Progenitor cell of endocrine pancreas (in vitro differentiated cells): ENCODE measurements at regions not wholly inside any gene's neighbourhood (a gene's known extent, or its start where the extent isn't known, plus 50 kb on each side); places are given as distances from the start of the nearest gene placed in this dataset.
"Not testable (repeated sequence)": the region's sequence is repeated elsewhere in the genome, so short reads cannot be mapped to it uniquely, and the experiment has no call there.

Source experiments
- DNase-seq: peaks from one replicate; pipeline ENCODE4 v3.0.0; 2021; ENCODE audit warnings: low spot score; ENCODE audit not compliant: unreplicated experiment
- H3K27ac Mint-ChIP-seq: 2 replicates; pipeline ENCODE4 v1.8.0; 2021; ENCODE audit warnings: mild to moderate bottlenecking, moderate library complexity, mixed read lengths
- H3K27me3 Mint-ChIP-seq: 2 replicates; pipeline ENCODE4 v1.8.0; 2021; ENCODE audit warnings: mixed read lengths
- H3K36me3 Mint-ChIP-seq: 2 replicates; pipeline ENCODE4 v1.8.0; 2022; ENCODE audit warnings: mixed read lengths; ENCODE audit not compliant: insufficient read depth
- H3K4me1 Mint-ChIP-seq: 2 replicates; pipeline ENCODE4 v1.8.0; 2021; ENCODE audit warnings: low read depth, mixed read lengths
- H3K4me3 Mint-ChIP-seq: 2 replicates; pipeline ENCODE4 v1.8.0; 2021; ENCODE audit warnings: low read depth, mild to moderate bottlenecking, moderate library complexity, mixed read lengths
- H3K9me3 Mint-ChIP-seq: 2 replicates; pipeline ENCODE4 v1.8.0; 2021; ENCODE audit warnings: low read depth, mixed read lengths
- TF ChIP-seq, protein P1 (sequence below): fragments of 200-600 bp; sonication (generic); IDR thresholded peaks from one replicate; pipeline ENCODE4 v1.5.0; 2021; ENCODE audit warnings: antibody characterized with exemption, mild to moderate bottlenecking; ENCODE audit not compliant: unreplicated experiment

DNA sequence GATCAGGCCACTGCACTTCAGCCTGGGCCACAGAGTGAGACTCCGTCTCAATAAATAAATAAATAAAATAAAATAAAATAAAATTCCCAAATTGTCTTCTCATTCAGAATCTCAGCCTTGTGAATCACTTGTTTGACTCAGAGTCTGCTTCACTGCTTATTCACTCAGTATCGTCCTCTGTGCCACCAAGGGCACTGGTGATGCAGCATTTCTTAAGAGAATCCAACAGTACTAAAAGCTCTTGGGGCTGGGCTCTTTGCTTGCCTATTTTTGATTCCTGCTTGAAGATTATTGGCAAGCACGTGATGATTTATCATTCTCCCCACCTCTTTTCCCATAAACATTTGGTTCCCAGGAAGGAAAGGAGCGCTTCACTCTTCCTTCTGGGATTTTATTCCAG lies 54.8 kb upstream of the HMGB1 start:
- no peaks in the 10 kb centered on the region for H3K27me3 Mint-ChIP-seq
- peaks cover 2% of the 10 kb centered on the region for H3K4me1 Mint-ChIP-seq
- H3K4me3 Mint-ChIP-seq, result no peak overlapping the region
- H3K36me3 Mint-ChIP-seq, result no peaks in the 10 kb centered on the region
- DNase-seq, result no peak
- H3K9me3 Mint-ChIP-seq, result no peaks in the 10 kb centered on the region
- TF ChIP-seq, protein P1, sequence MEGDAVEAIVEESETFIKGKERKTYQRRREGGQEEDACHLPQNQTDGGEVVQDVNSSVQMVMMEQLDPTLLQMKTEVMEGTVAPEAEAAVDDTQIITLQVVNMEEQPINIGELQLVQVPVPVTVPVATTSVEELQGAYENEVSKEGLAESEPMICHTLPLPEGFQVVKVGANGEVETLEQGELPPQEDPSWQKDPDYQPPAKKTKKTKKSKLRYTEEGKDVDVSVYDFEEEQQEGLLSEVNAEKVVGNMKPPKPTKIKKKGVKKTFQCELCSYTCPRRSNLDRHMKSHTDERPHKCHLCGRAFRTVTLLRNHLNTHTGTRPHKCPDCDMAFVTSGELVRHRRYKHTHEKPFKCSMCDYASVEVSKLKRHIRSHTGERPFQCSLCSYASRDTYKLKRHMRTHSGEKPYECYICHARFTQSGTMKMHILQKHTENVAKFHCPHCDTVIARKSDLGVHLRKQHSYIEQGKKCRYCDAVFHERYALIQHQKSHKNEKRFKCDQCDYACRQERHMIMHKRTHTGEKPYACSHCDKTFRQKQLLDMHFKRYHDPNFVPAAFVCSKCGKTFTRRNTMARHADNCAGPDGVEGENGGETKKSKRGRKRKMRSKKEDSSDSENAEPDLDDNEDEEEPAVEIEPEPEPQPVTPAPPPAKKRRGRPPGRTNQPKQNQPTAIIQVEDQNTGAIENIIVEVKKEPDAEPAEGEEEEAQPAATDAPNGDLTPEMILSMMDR, result no peak
- no peak overlapping the region for H3K27ac Mint-ChIP-seq

DNA sequence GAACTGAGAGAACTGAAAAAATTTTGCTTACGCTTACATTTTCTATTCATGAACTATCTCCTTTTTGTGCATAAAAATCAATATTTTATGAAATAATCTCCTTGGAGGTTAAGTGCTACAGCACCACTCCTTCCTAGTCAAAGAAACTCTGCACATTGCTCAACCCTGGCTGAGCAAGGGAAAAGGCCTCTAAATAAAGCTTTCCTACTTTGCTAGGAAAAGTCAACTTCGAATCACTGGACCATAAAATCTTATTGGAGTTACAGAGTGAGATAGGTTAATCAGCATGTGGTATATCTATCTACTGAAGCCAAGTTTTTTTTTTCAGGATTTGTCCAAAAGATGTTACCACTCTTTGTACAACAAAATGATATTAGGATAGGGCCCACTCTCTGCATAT lies 57.5 kb upstream of the HMGB1 start:
- no peaks in the 10 kb centered on the region for H3K36me3 Mint-ChIP-seq
- no peaks in the 10 kb centered on the region for H3K9me3 Mint-ChIP-seq
- DNase-seq, result no peak
- no peak overlapping the region for H3K4me3 Mint-ChIP-seq
- TF ChIP-seq, protein P1, result no peak
- H3K4me1 Mint-ChIP-seq, result peaks cover 4% of the 10 kb centered on the region
- H3K27ac Mint-ChIP-seq, result no peak overlapping the region
- no peaks in the 10 kb centered on the region for H3K27me3 Mint-ChIP-seq

DNA sequence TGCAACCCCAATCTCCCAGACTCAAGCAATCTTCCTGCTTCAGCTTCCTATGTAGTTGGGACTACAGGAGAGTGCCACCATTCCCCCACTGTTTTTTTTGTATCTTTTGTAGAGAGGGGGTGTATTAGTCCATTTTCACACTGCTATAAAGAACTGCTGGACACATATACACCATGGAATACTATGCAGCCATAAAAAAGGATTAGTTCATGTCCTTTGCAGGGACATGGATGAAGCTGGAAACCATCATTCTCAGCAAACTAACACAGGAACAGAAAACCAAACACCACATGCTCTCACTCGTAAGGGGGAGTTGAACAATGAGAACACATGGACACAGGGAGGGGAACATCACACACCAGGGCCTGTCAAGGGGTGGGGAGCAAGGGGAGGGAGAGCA lies 58.1 kb upstream of the HMGB1 start:
- H3K4me3 Mint-ChIP-seq, DNase-seq, H3K27ac Mint-ChIP-seq, H3K4me1 Mint-ChIP-seq, H3K36me3 Mint-ChIP-seq, H3K27me3 Mint-ChIP-seq, H3K9me3 Mint-ChIP-seq: not testable (repeated sequence)

DNA sequence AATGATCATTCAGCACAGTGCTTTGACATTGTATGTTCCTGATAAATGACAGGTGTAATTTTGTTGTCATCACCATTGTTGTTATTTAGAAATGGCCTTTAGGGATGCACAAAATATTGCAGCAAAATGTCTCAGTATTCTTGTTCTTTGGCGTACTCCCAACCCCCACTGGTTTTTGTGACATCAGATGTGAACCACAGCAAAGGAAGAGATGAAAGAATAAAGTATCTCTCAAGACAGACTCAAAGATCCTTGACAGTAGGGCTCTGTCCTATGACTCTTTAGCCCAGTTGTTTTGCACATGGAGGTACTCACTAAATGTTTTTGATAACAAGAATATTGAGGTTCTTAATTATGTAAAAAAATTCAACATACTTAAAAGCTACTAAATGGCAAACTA lies 59.5 kb upstream of the HMGB1 start:
- H3K27me3 Mint-ChIP-seq, DNase-seq, H3K4me1 Mint-ChIP-seq, H3K27ac Mint-ChIP-seq, H3K9me3 Mint-ChIP-seq, H3K4me3 Mint-ChIP-seq, H3K36me3 Mint-ChIP-seq: not testable (repeated sequence)

DNA sequence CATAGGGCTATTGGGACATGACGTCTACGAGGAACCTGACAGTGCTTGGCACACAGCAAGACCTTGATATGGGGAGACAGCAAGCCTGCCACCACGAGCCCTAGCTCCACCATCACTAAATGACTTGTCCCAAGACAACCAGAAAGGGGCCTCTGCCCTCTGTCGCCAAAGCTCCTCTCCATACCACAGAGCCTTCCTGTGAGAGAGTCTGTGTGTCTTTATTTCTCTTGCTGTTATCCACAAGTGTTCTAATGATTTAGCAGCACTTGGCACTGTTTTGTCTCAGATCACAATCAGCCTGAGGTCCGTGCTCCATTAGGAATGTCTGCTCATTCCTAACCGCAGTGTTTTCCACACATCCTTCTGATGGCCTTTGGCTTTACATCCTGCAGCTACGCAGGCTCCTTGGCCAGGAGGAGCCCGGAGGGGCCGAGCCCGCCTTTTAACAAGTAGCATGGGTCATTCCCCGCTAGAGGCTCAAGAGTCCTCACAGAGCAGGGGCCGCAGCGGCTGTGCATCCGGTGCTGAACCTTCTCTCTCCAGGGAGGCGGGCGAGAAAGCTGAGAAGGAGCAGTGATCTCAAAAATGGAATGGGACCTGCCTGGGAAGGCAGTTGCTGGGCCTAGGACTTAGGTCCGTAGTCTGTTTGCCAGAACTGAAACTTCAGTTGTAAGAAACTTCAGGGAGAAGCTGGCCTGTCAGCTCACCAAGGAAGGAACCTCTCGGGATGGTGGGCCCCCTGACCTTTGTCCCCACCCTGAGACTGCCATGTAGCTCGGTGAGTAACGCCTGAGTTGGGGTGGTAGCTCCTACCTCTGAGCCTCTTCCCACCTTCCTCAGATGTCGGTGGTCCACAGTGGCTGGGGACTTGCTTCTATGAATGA lies 61.1 kb upstream of the HMGB1 start:
- Mint-ChIP-seq H3K4me1 (peaks cover 5% of the 10 kb centered on the region), H3K27me3 (no peaks in the 10 kb centered on the region), H3K4me3 (no peak overlapping the region), H3K36me3 (no peaks in the 10 kb centered on the region), H3K9me3 (no peaks in the 10 kb centered on the region), H3K27ac (no peak overlapping the region)
- TF ChIP-seq, protein P1, result no peak
- no peak for DNase-seq

DNA sequence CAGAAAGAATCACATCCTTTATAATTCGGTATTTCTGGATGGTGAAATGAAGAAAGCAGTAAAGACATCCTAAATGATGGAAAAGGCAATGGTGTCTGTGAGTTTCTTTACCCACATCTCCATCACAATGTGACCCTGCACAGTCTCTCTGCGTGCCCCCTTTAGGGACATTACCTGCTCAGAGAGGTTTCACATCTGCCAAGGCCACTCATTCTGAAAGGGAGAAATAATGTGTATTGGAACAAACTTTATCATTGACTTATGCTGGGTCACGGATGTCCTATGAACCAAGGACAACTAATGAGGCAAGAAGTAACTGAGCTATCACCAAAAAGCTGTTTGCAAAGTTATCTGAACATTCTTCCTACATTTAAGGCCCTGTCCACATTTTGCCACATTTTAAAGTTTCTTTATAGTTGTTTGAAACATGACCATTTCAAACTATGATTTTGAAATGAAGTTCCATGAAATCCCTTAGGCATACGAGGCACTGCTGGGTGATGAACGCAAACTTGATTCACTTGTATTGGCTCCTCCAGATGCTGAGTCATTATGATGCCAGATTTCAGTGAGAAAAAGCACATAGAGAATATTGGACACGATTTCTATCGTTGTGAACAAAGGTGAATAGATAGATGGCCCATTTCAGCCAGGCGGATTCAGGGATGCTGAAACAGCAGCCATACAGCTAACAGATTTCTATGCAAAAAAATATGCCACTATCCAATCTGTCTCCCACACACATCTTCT lies 63.5 kb upstream of the HMGB1 start:
- no peak for DNase-seq
- TF ChIP-seq, protein P1, result no peak
- Mint-ChIP-seq H3K9me3 (no peaks in the 10 kb centered on the region), H3K4me1 (peaks cover 4% of the 10 kb centered on the region), H3K27me3 (no peaks in the 10 kb centered on the region), H3K4me3 (no peak overlapping the region), H3K36me3 (no peaks in the 10 kb centered on the region), H3K27ac (no peak overlapping the region)
